Left forelimb (tissue), 1 donor: ENCODE measurements at regions not wholly inside any gene's neighbourhood (a gene's known extent, or its start where the extent isn't known, plus 50 kb on each side); places are given as distances from the start of the nearest gene placed in this dataset.
"Not testable (repeated sequence)": the region's sequence is repeated elsewhere in the genome, so short reads cannot be mapped to it uniquely, and the experiment has no call there.

ENCODE experiments used
- DNase-seq: peaks from one replicate; pipeline ENCODE4 v3.0.0-alpha.2; 2018; ENCODE audit warnings: low spot score

- no peak for DNase-seq
Measured at GRCh38 chr3:170814822-170815221, 55.2 kb downstream of the RPL22L1 start.

- DNase-seq: no peak
Measured at GRCh38 chr3:170813266-170813665, 56.7 kb downstream of the RPL22L1 start.

GRCh38 chr3:170811928-170812591 lies 57.9 kb downstream of the RPL22L1 start:
- DNase-seq: no peak

- DNase-seq: no peak
Measured at GRCh38 chr3:170811515-170811914, 58.5 kb downstream of the RPL22L1 start.

GRCh38 chr3:170809975-170810357 lies 60.0 kb downstream of the RPL22L1 start:
- no peak for DNase-seq

GRCh38 chr3:170809007-170809974 lies 60.7 kb downstream of the RPL22L1 start:
- no peak for DNase-seq

- no peak for DNase-seq
Measured at GRCh38 chr3:170808041-170808440, 62.0 kb downstream of the RPL22L1 start.

DNA sequence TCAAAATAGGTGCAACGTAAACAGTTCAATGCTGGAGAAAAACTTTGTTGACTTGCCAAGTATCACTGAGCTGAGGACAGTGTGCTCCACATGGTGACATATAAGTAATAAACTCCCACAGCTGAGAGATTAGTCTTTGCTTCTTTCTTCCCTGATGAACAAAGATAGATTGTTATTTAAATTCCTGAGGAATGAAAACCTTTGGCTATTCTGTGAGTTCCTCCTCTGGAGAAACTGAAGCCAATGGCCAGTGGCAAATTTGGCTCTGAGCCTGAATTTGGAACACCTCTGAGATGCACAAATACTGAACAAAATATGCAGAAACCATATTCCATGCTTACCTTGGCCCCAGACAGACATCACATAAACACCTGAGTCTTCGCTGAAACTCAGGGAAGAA lies 63.3 kb downstream of the RPL22L1 start:
- no peak for DNase-seq

GRCh38 chr3:170806141-170806540 lies 63.9 kb downstream of the RPL22L1 start:
- no peak for DNase-seq

GRCh38 chr3:170805296-170805695 lies 64.7 kb downstream of the RPL22L1 start:
- DNase-seq: not testable (repeated sequence)

- not testable (repeated sequence) for DNase-seq
Measured at GRCh38 chr3:170804634-170805033, 65.4 kb downstream of the RPL22L1 start.

GRCh38 chr3:170804078-170804477 lies 65.9 kb downstream of the RPL22L1 start:
- DNase-seq: no peak

DNA sequence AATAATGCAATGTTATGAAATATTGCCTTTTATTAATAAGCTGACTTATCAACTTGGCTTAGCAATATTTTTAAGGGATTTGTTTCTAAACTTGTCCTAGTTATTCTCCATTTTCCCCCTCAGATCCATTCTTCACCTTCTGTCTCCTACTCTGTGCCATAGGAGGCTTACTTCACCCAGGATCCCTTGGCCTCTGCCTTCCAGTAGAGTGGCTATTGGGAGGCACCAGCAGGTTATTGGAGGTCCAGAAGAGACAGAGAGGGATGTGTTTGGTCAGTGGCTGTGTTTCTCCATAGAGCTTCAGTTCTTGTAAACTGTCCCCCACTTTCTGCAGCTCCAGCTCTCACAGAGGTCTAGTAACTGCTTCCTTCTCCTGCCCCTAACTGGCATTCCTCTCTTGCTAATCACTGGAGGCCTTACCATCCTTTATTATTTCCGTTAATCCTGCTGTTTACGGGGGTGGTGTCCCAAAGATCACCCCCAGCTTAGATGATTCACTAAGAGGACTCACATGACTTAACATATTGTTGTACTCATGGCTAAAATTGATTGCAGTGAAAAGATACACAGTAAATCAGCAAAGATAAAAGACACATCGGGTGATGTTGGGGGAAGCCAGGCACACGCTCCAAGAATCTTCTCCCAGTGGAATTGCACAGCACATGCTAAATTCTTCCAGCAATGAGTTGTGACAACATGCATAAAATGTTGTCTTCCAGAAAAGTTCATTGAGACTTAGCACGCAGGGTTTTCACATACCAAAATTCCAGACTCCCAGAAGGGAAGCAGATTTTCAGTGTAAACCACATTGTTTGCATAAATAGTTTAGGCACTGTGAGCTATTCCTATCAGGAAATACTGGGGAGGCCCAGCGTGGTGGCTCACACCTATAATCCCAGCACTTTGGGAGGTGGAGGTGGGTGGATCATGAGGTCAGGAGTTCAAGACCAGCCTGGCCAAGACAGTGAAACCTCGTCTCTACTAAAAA lies 67.5 kb downstream of the RPL22L1 start:
- no peak for DNase-seq

DNA sequence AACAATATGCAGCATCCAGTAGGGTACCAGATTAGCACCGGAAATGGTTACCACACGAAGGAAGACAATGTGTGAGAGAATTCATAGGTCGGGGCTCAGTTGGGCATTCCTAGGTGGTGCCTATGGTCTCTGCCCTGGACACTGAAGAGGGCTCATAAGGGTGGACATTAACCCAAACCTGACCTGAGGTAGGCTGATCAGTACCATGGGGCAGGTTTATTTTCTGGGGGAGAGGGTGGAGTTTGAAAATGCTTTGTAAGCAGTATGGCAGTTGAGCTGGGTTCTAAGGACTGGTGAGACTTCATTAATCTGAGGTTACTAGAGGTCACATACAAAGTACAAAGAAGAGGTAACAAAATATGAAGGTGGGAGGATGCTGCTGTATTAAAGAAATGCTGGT lies 68.4 kb downstream of the RPL22L1 start:
- DNase-seq: no peak

GRCh38 chr3:170800275-170800674 lies 69.7 kb downstream of the RPL22L1 start:
- not testable (repeated sequence) for DNase-seq

DNA sequence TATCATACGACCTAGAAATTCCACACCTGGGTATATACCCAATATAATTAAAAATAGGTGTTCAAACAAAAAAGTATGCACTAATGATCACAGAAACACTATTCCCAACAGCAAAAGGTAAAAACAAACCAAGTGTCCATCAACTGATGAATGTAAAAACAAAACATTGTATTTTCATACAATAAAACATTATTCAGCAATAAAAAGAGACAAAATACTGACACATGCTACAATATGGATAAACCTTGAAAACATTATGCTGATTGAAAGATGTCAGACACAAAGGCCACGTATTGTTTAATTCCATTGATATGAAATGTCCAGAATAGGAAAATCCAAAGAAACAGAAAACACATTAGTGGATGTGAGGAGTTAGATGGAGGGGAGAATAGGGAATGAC lies 71.0 kb downstream of the RPL22L1 start:
- no peak for DNase-seq

GRCh38 chr3:170797685-170798084 lies 72.3 kb downstream of the RPL22L1 start:
- no peak for DNase-seq

GRCh38 chr3:170792471-170792870 lies 77.5 kb downstream of the RPL22L1 start:
- no peak for DNase-seq

DNA sequence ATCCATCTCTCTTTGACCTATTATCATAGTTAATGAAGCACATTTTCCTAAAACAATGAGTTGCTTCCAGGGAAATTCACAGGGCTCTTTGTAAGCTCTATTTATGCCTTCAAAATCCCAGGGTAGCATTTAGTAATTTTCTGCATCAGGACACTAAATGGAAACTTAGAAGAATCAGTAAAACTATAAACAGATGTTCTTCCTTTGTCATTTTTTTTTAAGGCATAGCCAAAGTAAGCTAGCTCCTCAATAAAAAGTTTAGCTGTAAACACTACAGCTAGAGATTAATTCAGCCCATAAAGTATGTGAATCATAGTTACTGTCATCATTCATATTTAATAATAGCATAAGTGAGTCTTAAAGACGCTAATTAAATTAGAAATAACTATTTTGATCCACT lies 79.3 kb downstream of the RPL22L1 start:
- no peak for DNase-seq

- DNase-seq: no peak
Measured at GRCh38 chr3:170787464-170787863, 82.5 kb downstream of the RPL22L1 start.

- DNase-seq: no peak
Measured at GRCh38 chr3:170785454-170785853, 84.5 kb downstream of the RPL22L1 start.

DNA sequence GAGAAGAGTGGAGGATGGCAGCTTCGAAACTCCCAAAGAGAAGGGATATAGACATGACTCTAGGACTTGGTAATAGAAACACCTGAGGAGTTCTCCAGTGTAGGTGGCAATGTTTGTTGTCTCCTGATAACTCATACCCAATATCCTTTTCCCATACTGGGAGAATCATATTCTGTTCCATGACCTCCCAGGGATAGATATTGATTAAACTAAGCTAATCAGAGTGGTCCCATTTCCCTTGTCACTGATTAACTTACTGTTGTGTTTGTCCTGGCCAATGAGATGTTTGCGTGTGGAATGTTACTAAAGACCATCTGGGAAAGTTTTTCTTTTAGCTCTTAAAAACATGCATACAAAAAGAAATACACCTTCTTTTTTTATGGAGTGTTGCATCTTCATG lies 85.6 kb downstream of the RPL22L1 start:
- no peak for DNase-seq
